SK-N-SH (cell line): ENCODE measurements at regions not wholly inside any gene's neighbourhood (a gene's known extent, or its start where the extent isn't known, plus 50 kb on each side); places are given as distances from the start of the nearest gene placed in this dataset.

ENCODE experiments used
- CTCF ChIP-seq: fragments of 200-600 bp; sonication (generic); IDR thresholded peaks from 2 replicates; pipeline ENCODE4 v1.6.1; 2017; ENCODE audit warnings: antibody characterized with exemption, mild to moderate bottlenecking, moderate library complexity
- ELF1 ChIP-seq: IDR thresholded peaks from 2 replicates; pipeline ENCODE4 v1.4.0; 2012
- EP300 ChIP-seq, 2 experiments: IDR thresholded peaks; 2 replicates each; pipeline versions ENCODE4 v1.4.0 to v1.6.1; 2012; ENCODE audit warnings: borderline replicate concordance in 1 of 2, low read depth in 1 of 2, low read length in 1 of 2
- FOXM1 ChIP-seq: IDR thresholded peaks from 2 replicates; pipeline ENCODE4 v1.4.0; 2012; ENCODE audit warnings: low read depth, mild to moderate bottlenecking
- MAX ChIP-seq: IDR thresholded peaks from 2 replicates; pipeline ENCODE4 v1.4.0; 2012; ENCODE audit warnings: low read depth
- POLR2AphosphoS5 ChIP-seq: IDR thresholded peaks from 2 replicates; pipeline ENCODE4 v1.6.1; 2012; ENCODE audit warnings: low read depth, low read length
- RAD21 ChIP-seq: IDR thresholded peaks from 2 replicates; pipeline ENCODE4 v1.6.1; 2012; ENCODE audit warnings: mild to moderate bottlenecking, low read length
- RCOR1 ChIP-seq: fragments of 150-350 bp; IDR thresholded peaks from 2 replicates; pipeline ENCODE4 v1.6.1; 2017; ENCODE audit warnings: antibody characterized with exemption, low read length
- RFX5 ChIP-seq: IDR thresholded peaks from 2 replicates; pipeline ENCODE4 v1.6.1; 2012; ENCODE audit warnings: mild to moderate bottlenecking, improper control_type of control experiment, low read length
- SIN3A ChIP-seq: IDR thresholded peaks from 2 replicates; pipeline ENCODE4 v1.6.1; 2012; ENCODE audit warnings: low read depth, mild to moderate bottlenecking, low read length, moderate library complexity, borderline replicate concordance
- TAF1 ChIP-seq: IDR thresholded peaks from 2 replicates; pipeline ENCODE4 v1.6.1; 2012; ENCODE audit warnings: low read depth, mild to moderate bottlenecking, low read length, moderate library complexity, borderline replicate concordance
- TCF12 ChIP-seq: IDR thresholded peaks from 2 replicates; pipeline ENCODE4 v1.4.0; 2012
- YY1 ChIP-seq: IDR thresholded peaks from 2 replicates; pipeline ENCODE4 v1.4.0; 2012; ENCODE audit warnings: low read depth, mild to moderate bottlenecking
- ZBTB33 ChIP-seq: IDR thresholded peaks from 2 replicates; pipeline ENCODE4 v1.4.0; 2012; ENCODE audit warnings: low read depth, borderline replicate concordance

- TF ChIP-seq CTCF (no peak), RAD21 (no peak), MAX (no peak), YY1 (no peak), SIN3A (no peak), RCOR1 (no peak), RFX5 (no peak), ELF1 (no peak), EP300 (IDR thresholded peaks at IDR 0.05; ENCODE audit: borderline replicate concordance in 1 of 2, low read depth in 1 of 2, low read length in 1 of 2) (no peak), POLR2AphosphoS5 (no peak), TCF12 (no peak), TAF1 (no peak), FOXM1 (no peak), ZBTB33 (no peak)
Observed at GRCh38 chr12:23115984-23116383, 491.0 kb downstream of the ETNK1 start.
